A673 (cell line): ENCODE measurements at regions not wholly inside any gene's neighbourhood (a gene's known extent, or its start where the extent isn't known, plus 50 kb on each side); places are given as distances from the start of the nearest gene placed in this dataset.

Source experiments
- BruUV-seq: library from RNA; stranded (reverse); fragments of 400-500 nt; replicated peaks from 2 replicates; lab custom pipeline; 2021; lab: Mats Ljungman, UMichigan
- CTCF ChIA-PET: fragments of 300-600 bp; sonication (Branson Sonifier 250); formaldehyde crosslinking; loops from one replicate; lab custom pipeline; 2022; ENCODE audit warnings: antibody characterized with exemption; lab: Charles Lee
- POLR2A ChIA-PET: fragments of 300-600 bp; sonication (Branson Sonifier 250); formaldehyde crosslinking; loops from one replicate; lab custom pipeline; 2022; ENCODE audit warnings: antibody characterized with exemption; ENCODE audit not compliant: low non-redundant PET; lab: Charles Lee
- DNase-seq: peaks from one replicate; pipeline ENCODE4 v3.0.0-alpha.2; 2015; ENCODE audit warnings: low spot score
- H3K27ac ChIP-seq: fragments of 200-600 bp; sonication (generic); 2 replicates; pipeline ENCODE4 v1.5.1; 2016; ENCODE audit warnings: mixed run types, low read depth, mild to moderate bottlenecking, mixed read lengths, antibody characterized with exemption, low read length; ENCODE audit not compliant: poor library complexity, severe bottlenecking
- H3K27me3 ChIP-seq: fragments of 200-600 bp; sonication (generic); replicated peaks from 2 replicates; pipeline ENCODE4 v1.6.1; 2017; ENCODE audit warnings: mixed run types, low read depth, mild to moderate bottlenecking, mixed read lengths, antibody characterized with exemption, low read length; ENCODE audit not compliant: insufficient read depth, poor library complexity
- H3K36me3 ChIP-seq: fragments of 200-600 bp; sonication (generic); 2 replicates; pipeline ENCODE4 v1.6.1; 2016; ENCODE audit warnings: mixed run types, mild to moderate bottlenecking, mixed read lengths, antibody characterized with exemption, low read length; ENCODE audit not compliant: insufficient read depth, poor library complexity, severe bottlenecking
- H3K4me1 ChIP-seq: fragments of 200-600 bp; sonication (generic); 2 replicates; pipeline ENCODE4 v1.6.1; 2017; ENCODE audit warnings: mixed run types, mild to moderate bottlenecking, mixed read lengths, antibody characterized with exemption, low read length; ENCODE audit not compliant: insufficient read depth, poor library complexity, severe bottlenecking
- H3K4me3 ChIP-seq: fragments of 200-600 bp; sonication (generic); 2 replicates; pipeline ENCODE4 v1.5.1; 2016; ENCODE audit warnings: low read depth, mixed run types, mild to moderate bottlenecking, mixed read lengths, low read length; ENCODE audit not compliant: poor library complexity, severe bottlenecking
- H3K9me3 ChIP-seq: fragments of 200-600 bp; sonication (generic); 2 replicates; pipeline ENCODE4 v1.6.1; 2016; ENCODE audit warnings: mixed run types, low read depth, mild to moderate bottlenecking, mixed read lengths, antibody characterized with exemption, low read length; ENCODE audit not compliant: poor library complexity, severe bottlenecking
- EZH2 ChIP-seq: fragments of 200-600 bp; sonication (generic); IDR thresholded peaks from 2 replicates; pipeline ENCODE4 v1.6.1; 2017; ENCODE audit warnings: borderline replicate concordance, low read depth, mild to moderate bottlenecking, mixed read lengths, antibody characterized with exemption, low read length; ENCODE audit not compliant: poor library complexity, severe bottlenecking
- intact Hi-C: fragments of 100-400 bp; cut with micrococcal nuclease; formaldehyde crosslinking; loops from one replicate; pipeline ENCODE4 v1.10.0; 2022; ENCODE audit not compliant: unreplicated experiment
- TF ChIP-seq, protein P1 (sequence below): fragments of 300-800, 200-600 bp; sonication (generic); conservative IDR thresholded peaks from 2 replicates; pipeline ENCODE4 v1.5.1; 2017; ENCODE audit warnings: low read depth, mild to moderate bottlenecking, antibody characterized with exemption, low read length, moderate library complexity, mixed read lengths

DNA sequence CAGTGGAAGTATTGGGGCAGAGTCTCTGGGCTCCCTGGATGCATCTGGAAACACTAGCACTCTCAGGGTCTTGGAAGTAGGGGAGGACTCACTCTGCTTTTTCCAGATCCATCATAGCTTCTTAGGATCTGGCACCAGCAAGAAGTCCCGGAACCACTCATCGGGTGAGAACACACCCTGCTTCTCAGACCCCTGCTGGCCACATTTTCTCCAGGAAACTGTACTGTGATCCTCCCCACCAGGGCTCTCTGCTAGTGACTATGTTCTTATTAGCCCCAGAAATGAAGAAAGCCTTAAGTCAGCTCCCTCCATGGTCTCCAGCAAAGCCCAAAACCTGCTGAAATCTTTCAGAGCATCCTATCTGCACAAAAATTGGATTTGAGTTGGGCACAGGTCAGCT lies 197.3 kb upstream of the GADL1 start:
- DNase-seq: peak; percentile 5
- TF ChIP-seq, protein P1, sequence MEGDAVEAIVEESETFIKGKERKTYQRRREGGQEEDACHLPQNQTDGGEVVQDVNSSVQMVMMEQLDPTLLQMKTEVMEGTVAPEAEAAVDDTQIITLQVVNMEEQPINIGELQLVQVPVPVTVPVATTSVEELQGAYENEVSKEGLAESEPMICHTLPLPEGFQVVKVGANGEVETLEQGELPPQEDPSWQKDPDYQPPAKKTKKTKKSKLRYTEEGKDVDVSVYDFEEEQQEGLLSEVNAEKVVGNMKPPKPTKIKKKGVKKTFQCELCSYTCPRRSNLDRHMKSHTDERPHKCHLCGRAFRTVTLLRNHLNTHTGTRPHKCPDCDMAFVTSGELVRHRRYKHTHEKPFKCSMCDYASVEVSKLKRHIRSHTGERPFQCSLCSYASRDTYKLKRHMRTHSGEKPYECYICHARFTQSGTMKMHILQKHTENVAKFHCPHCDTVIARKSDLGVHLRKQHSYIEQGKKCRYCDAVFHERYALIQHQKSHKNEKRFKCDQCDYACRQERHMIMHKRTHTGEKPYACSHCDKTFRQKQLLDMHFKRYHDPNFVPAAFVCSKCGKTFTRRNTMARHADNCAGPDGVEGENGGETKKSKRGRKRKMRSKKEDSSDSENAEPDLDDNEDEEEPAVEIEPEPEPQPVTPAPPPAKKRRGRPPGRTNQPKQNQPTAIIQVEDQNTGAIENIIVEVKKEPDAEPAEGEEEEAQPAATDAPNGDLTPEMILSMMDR: no peak
- no peak for TF ChIP-seq EZH2
- POLR2A ChIA-PET: no interaction called here
- Histone ChIP-seq H3K27me3 (no peaks in the 10 kb centered on the region), H3K9me3 (no peaks in the 10 kb centered on the region), H3K27ac (no peak overlapping the region), H3K4me3 (no peak overlapping the region), H3K36me3 (no peaks in the 10 kb centered on the region), H3K4me1 (no peaks in the 10 kb centered on the region)
- intact Hi-C loops: no loop called here
- CTCF ChIA-PET: no interaction called here
- no TSS peak for BruUV-seq

DNA sequence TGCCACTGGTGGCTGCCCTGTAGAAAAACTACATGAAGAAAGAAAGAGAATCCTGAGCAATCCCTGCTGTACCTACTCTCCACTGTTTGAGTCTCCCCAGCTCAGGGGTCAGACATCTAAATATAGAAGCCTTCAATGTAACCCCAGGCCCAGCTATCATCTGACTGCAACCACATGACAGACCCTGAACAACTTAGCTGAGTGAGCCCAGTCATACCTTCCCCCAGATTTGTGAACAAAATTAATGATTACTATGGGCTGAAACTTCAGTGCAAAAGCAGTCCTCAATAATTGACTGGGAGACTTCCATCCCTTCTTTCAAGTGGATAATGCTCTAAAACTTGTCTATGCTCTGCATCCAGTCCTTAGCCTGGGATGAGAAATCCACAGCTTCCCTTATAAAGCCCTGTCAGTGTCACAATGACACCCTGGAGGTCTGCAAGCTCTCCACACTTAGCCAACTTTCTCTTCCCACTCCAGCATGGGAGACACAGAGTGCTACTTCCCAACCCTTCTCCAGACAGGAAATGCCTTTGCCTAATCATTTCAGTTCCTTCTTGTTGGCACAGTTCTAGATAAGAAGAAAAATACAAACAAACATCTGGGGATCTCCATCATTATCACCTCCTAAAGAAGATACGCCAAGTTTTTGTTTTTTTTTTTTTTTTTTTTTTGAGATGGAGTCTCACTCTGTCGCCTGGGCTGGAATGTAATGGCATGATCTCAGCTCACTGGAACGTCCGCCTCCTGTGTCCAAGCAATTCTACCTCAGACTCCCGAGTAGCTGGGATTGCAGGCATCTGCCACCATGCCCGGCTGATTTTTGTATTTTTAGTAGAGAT lies 198.5 kb upstream of the GADL1 start:
- Histone ChIP-seq H3K9me3 (no peaks in the 10 kb centered on the region), H3K36me3 (no peaks in the 10 kb centered on the region), H3K27me3 (no peaks in the 10 kb centered on the region), H3K4me1 (no peaks in the 10 kb centered on the region), H3K27ac (no peak overlapping the region), H3K4me3 (no peak overlapping the region)
- peak; percentile 36 for DNase-seq
- POLR2A ChIA-PET: no interaction called here
- TF ChIP-seq, protein P1: no peak
- TF ChIP-seq EZH2: no peak
- CTCF ChIA-PET: interaction anchor here (0.7 kb wide), 1 partner anchor 355 kb away, joined by 3 read pairs; no protein-coding TSS in a partner anchor
- intact Hi-C loops: no loop called here
- no TSS peak for BruUV-seq

DNA sequence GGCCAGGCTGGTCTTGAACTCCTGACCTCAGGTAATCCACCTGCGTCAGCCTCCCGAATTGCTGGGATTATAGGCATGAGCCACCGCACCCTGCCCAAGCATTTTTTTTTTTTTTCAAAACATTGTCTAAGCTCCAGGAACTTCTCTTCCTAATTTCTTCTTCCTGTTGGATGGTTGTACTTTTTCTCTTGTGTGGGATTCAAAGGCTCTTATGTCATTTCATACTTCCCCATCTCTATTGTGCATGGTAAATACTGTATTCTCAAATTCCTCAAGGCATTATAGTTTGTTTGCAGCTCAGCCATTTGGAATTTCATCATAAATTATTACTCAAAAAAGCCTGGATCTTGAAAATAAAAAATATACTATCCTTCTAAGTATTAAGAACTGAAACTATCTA lies 199.1 kb upstream of the GADL1 start:
- Histone ChIP-seq H3K27ac (no peak overlapping the region), H3K36me3 (no peaks in the 10 kb centered on the region), H3K4me3 (no peak overlapping the region), H3K9me3 (no peaks in the 10 kb centered on the region), H3K4me1 (no peaks in the 10 kb centered on the region), H3K27me3 (no peaks in the 10 kb centered on the region)
- ChIA-PET CTCF (interaction anchor here (0.7 kb wide), 1 partner anchor 354 kb away, joined by 3 read pairs; no protein-coding TSS in a partner anchor), POLR2A (interaction anchor here (0.6 kb wide), 1 partner anchor 17 kb away, joined by 3 read pairs; no protein-coding TSS in a partner anchor)
- intact Hi-C loops: no loop called here
- no TSS peak for BruUV-seq
- no peak for TF ChIP-seq EZH2
- TF ChIP-seq, protein P1: no peak
- no peak for DNase-seq
